GM19023 (cell line): ENCODE measurements at regions not wholly inside any gene's neighbourhood (a gene's known extent, or its start where the extent isn't known, plus 50 kb on each side); places are given as distances from the start of the nearest gene placed in this dataset.

Experiments used
- ATAC-seq: cut with Tn5 transposase; IDR thresholded peaks from one replicate; pipeline ENCODE4 v1.9.1; 2021; ENCODE audit warnings: mild to moderate bottlenecking, moderate library complexity; ENCODE audit not compliant: unreplicated experiment

GRCh38 chr16:48905632-48906505 lies 295.9 kb upstream of the N4BP1 start:
- no peak for ATAC-seq

- ATAC-seq = no peak
Measured at GRCh38 chr16:48904333-48904732, 294.4 kb upstream of the N4BP1 start.

GRCh38 chr16:48903039-48903438 lies 293.1 kb upstream of the N4BP1 start:
- no peak for ATAC-seq

- no peak for ATAC-seq
Measured at GRCh38 chr16:48901712-48902374, 291.9 kb upstream of the N4BP1 start.

- no peak for ATAC-seq
Measured at GRCh38 chr16:48899500-48899899, 289.5 kb upstream of the N4BP1 start.

- ATAC-seq = no peak
Measured at GRCh38 chr16:48897698-48898205, 287.8 kb upstream of the N4BP1 start.

- ATAC-seq = no peak
Measured at GRCh38 chr16:48895142-48895541, 285.2 kb upstream of the N4BP1 start.

- no peak for ATAC-seq
Measured at GRCh38 chr16:48892893-48893292, 282.9 kb upstream of the N4BP1 start.

- no peak for ATAC-seq
Measured at GRCh38 chr16:48887646-48888210, 277.7 kb upstream of the N4BP1 start.

- no peak for ATAC-seq
Measured at GRCh38 chr16:48885471-48885870, 275.5 kb upstream of the N4BP1 start.

- ATAC-seq = no peak
Measured at GRCh38 chr16:48881272-48881671, 271.3 kb upstream of the N4BP1 start.

GRCh38 chr16:48879223-48880122 lies 269.5 kb upstream of the N4BP1 start:
- no peak for ATAC-seq

- no peak for ATAC-seq
Measured at GRCh38 chr16:48877946-48878345, 268.0 kb upstream of the N4BP1 start.

- no peak for ATAC-seq
Measured at GRCh38 chr16:48870141-48870540, 260.2 kb upstream of the N4BP1 start.

GRCh38 chr16:48865520-48865919 lies 255.5 kb upstream of the N4BP1 start:
- no peak for ATAC-seq

GRCh38 chr16:48864055-48864454 lies 254.1 kb upstream of the N4BP1 start:
- ATAC-seq = no peak

- no peak for ATAC-seq
Measured at GRCh38 chr16:48862087-48862532, 252.1 kb upstream of the N4BP1 start.

GRCh38 chr16:48860341-48860740 lies 250.4 kb upstream of the N4BP1 start:
- no peak for ATAC-seq

- ATAC-seq = no peak
Measured at GRCh38 chr16:48852951-48853350, 243.0 kb upstream of the N4BP1 start.

GRCh38 chr16:48852458-48852857 lies 242.5 kb upstream of the N4BP1 start:
- no peak for ATAC-seq
